ENCODE measurements at regions not wholly inside any gene's neighbourhood (a gene's known extent, or its start where the extent isn't known, plus 50 kb on each side); places are given as distances from the start of the nearest gene placed in this dataset.

DNA sequence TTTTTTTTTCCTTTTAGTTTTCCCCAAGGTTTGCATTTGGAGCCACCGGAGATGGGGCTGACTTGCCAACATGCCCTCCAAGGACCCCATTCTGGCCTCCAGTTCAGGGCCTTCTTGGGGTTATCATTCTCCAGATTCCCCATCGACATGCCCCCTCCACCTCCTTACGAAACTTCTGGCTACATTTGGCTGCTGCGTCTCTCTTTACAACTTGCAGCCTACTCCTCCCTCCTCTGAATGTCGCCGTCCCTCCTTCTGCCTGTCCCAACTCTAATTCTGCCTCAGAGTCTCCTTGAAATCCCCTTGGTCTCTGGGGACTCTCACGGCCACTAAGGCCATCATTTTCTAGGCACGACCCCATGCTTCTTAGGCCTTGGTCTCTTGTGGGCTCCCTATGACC is 72.2 kb upstream of the PODXL start:
- no peak overlapping the region for H2AFZ ChIP-seq (ENCODE audit: low read depth, low read length)
- H3K4me2 ChIP-seq (ENCODE audit: insufficient read depth, low read length) = no peak overlapping the region
- DNase-seq (no peak), ATAC-seq (ENCODE audit: insufficient read depth, low read depth) (no peak)
- no peaks in the 10 kb centered on the region for H3K4me1 ChIP-seq (ENCODE audit: insufficient read depth, low read length)
- H3K4me3 ChIP-seq (ENCODE audit: low read depth in 1 of 2, low read length in 2 of 2) = no peak overlapping the region
- H3K36me3 ChIP-seq (ENCODE audit: insufficient read depth, low read length) = no peaks in the 10 kb centered on the region
- no peak for TF ChIP-seq EZH2 (IDR thresholded peaks at IDR 0.05; ENCODE audit: borderline replicate concordance, low read depth, low read length, severe bottlenecking)
- TF ChIP-seq, protein P1, sequence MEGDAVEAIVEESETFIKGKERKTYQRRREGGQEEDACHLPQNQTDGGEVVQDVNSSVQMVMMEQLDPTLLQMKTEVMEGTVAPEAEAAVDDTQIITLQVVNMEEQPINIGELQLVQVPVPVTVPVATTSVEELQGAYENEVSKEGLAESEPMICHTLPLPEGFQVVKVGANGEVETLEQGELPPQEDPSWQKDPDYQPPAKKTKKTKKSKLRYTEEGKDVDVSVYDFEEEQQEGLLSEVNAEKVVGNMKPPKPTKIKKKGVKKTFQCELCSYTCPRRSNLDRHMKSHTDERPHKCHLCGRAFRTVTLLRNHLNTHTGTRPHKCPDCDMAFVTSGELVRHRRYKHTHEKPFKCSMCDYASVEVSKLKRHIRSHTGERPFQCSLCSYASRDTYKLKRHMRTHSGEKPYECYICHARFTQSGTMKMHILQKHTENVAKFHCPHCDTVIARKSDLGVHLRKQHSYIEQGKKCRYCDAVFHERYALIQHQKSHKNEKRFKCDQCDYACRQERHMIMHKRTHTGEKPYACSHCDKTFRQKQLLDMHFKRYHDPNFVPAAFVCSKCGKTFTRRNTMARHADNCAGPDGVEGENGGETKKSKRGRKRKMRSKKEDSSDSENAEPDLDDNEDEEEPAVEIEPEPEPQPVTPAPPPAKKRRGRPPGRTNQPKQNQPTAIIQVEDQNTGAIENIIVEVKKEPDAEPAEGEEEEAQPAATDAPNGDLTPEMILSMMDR (IDR thresholded peaks at IDR 0.05; ENCODE audit: borderline replicate concordance, extremely low read depth, low read length, poor library complexity, severe bottlenecking) = no peak
- no peak overlapping the region for H3K27ac ChIP-seq (ENCODE audit: low read length)
- peaks cover 20% of the 10 kb centered on the region for H3K27me3 ChIP-seq (ENCODE audit: insufficient read depth, low read length, poor library complexity)
- no peaks in the 10 kb centered on the region for H3K79me2 ChIP-seq (ENCODE audit: insufficient read depth, low read length)
- H3K9ac ChIP-seq (ENCODE audit: low read depth, low read length) = no peak overlapping the region
- H4K20me1 ChIP-seq (ENCODE audit: insufficient read depth, low read length) = no peaks in the 10 kb centered on the region; the same call in 1 of the 2 replicates
- H3K9me3 ChIP-seq (ENCODE audit: insufficient read depth, low read length, severe bottlenecking) = no peaks in the 10 kb centered on the region

DNA sequence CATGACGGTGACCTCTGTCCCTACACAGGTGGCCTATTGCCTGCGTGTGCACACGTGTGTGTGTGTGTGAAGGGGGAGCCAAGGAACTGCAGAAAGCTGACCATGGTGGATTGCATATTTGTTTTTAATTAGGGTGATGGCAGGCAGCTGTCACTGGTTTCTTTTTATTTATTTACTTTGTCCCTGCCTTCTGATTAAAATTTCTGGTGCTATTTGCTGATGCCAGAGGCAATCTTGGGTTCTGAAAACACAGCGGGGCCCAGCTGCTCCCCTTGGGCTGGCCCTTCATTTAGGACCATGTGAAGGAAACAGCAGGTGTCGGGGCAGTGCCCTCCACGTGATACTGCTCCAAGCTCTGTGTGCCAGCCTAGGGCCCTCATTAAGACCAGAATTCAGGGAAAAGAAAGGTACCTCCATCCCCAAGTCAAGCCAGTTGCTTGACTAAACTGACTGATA is 71.3 kb upstream of the PODXL start:
- H3K27ac ChIP-seq (ENCODE audit: low read length) = no peak overlapping the region
- H3K9ac ChIP-seq (ENCODE audit: low read depth, low read length) = no peak overlapping the region
- no peaks in the 10 kb centered on the region for H3K4me1 ChIP-seq (ENCODE audit: insufficient read depth, low read length)
- H2AFZ ChIP-seq (ENCODE audit: low read depth, low read length) = no peak overlapping the region
- H3K9me3 ChIP-seq (ENCODE audit: insufficient read depth, low read length, severe bottlenecking) = no peaks in the 10 kb centered on the region
- TF ChIP-seq EZH2 (IDR thresholded peaks at IDR 0.05; ENCODE audit: borderline replicate concordance, low read depth, low read length, severe bottlenecking) = no peak
- TF ChIP-seq, protein P1 (IDR thresholded peaks at IDR 0.05; ENCODE audit: borderline replicate concordance, extremely low read depth, low read length, poor library complexity, severe bottlenecking) = no peak
- H3K4me3 ChIP-seq (ENCODE audit: low read depth in 1 of 2, low read length in 2 of 2) = no peak overlapping the region
- H3K4me2 ChIP-seq (ENCODE audit: insufficient read depth, low read length) = no peak overlapping the region
- H3K27me3 ChIP-seq (ENCODE audit: insufficient read depth, low read length, poor library complexity) = peaks cover 20% of the 10 kb centered on the region
- no peak for DNase-seq
- H4K20me1 ChIP-seq (ENCODE audit: insufficient read depth, low read length) = no peaks in the 10 kb centered on the region; the same call in 1 of the 2 replicates
- ATAC-seq (ENCODE audit: insufficient read depth, low read depth) = no peak
- H3K79me2 ChIP-seq (ENCODE audit: insufficient read depth, low read length) = no peaks in the 10 kb centered on the region
- H3K36me3 ChIP-seq (ENCODE audit: insufficient read depth, low read length) = no peaks in the 10 kb centered on the region

DNA sequence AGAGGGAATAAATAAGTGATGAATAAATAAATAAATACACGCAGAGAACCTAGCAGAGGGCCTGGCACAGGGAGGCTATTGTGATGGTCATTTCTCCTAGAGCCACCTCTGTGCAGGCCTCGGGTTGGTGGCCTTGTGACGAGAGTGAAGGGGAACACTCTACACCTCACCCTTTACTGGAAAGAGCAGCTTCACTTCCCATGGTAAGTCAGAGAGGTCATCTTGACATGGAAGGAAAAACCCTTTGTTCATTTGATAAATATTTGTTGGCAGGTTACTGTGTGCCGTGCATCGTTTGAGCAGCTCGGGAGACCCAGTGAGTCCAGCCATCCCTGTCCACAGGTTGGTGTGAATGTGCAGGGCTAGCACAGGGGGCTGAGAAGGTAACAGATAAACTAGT is 70.2 kb upstream of the PODXL start:
- no peak overlapping the region for H3K9ac ChIP-seq (ENCODE audit: low read depth, low read length)

More for the DNA sequence above, 70.2 kb upstream of the PODXL start:
- no peak overlapping the region for H2AFZ ChIP-seq (ENCODE audit: low read depth, low read length)
- H4K20me1 ChIP-seq (ENCODE audit: insufficient read depth, low read length) = no peaks in the 10 kb centered on the region; the same call in 1 of the 2 replicates
- H3K27me3 ChIP-seq (ENCODE audit: insufficient read depth, low read length, poor library complexity) = peaks cover 20% of the 10 kb centered on the region
- no peaks in the 10 kb centered on the region for H3K9me3 ChIP-seq (ENCODE audit: insufficient read depth, low read length, severe bottlenecking)
- DNase-seq (no peak), ATAC-seq (ENCODE audit: insufficient read depth, low read depth) (no peak)
- no peak overlapping the region for H3K27ac ChIP-seq (ENCODE audit: low read length)
- no peaks in the 10 kb centered on the region for H3K79me2 ChIP-seq (ENCODE audit: insufficient read depth, low read length)
- H3K4me1 ChIP-seq (ENCODE audit: insufficient read depth, low read length) = no peaks in the 10 kb centered on the region
- TF ChIP-seq EZH2 (IDR thresholded peaks at IDR 0.05; ENCODE audit: borderline replicate concordance, low read depth, low read length, severe bottlenecking) = no peak
- TF ChIP-seq, protein P1 (IDR thresholded peaks at IDR 0.05; ENCODE audit: borderline replicate concordance, extremely low read depth, low read length, poor library complexity, severe bottlenecking) = no peak
- no peaks in the 10 kb centered on the region for H3K36me3 ChIP-seq (ENCODE audit: insufficient read depth, low read length)
- H3K4me2 ChIP-seq (ENCODE audit: insufficient read depth, low read length) = no peak overlapping the region
- no peak overlapping the region for H3K4me3 ChIP-seq (ENCODE audit: low read depth in 1 of 2, low read length in 2 of 2)
